Liver (tissue), 3 donors: ENCODE measurements at regions not wholly inside any gene's neighbourhood (a gene's known extent, or its start where the extent isn't known, plus 50 kb on each side); places are given as distances from the start of the nearest gene placed in this dataset.

Experiments
- RAD21 ChIP-seq, 2 donors: IDR thresholded peaks; 2 replicates each; pipeline ENCODE4 v1.6.1; 2016; ENCODE audit warnings: antibody characterized with exemption in 2 of 2, mild to moderate bottlenecking in 2 of 2
- REST ChIP-seq: IDR thresholded peaks from 2 replicates; pipeline ENCODE4 v1.6.1; 2016; ENCODE audit warnings: antibody characterized with exemption, mild to moderate bottlenecking
- TF ChIP-seq, protein P1 (sequence below): fragments of 150-350 bp; IDR thresholded peaks from 2 replicates; pipeline ENCODE4 v1.5.1; 2017; ENCODE audit warnings: improper control_type of control experiment, low read depth, low read length; ENCODE audit not compliant: missing input control
- donor health status: healthy.
- donor health status: healthy.

GRCh38 chr7:125201002-125201401, 271.4 kb upstream of the POT1 start:
- TF ChIP-seq REST (no peak), RAD21 (IDR thresholded peaks at IDR 0.05) (no peak)
- TF ChIP-seq, protein P1, sequence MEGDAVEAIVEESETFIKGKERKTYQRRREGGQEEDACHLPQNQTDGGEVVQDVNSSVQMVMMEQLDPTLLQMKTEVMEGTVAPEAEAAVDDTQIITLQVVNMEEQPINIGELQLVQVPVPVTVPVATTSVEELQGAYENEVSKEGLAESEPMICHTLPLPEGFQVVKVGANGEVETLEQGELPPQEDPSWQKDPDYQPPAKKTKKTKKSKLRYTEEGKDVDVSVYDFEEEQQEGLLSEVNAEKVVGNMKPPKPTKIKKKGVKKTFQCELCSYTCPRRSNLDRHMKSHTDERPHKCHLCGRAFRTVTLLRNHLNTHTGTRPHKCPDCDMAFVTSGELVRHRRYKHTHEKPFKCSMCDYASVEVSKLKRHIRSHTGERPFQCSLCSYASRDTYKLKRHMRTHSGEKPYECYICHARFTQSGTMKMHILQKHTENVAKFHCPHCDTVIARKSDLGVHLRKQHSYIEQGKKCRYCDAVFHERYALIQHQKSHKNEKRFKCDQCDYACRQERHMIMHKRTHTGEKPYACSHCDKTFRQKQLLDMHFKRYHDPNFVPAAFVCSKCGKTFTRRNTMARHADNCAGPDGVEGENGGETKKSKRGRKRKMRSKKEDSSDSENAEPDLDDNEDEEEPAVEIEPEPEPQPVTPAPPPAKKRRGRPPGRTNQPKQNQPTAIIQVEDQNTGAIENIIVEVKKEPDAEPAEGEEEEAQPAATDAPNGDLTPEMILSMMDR = no peak
